Trophoblast cell (in vitro differentiated cells and primary cell): ENCODE measurements at regions not wholly inside any gene's neighbourhood (a gene's known extent, or its start where the extent isn't known, plus 50 kb on each side); places are given as distances from the start of the nearest gene placed in this dataset.

ENCODE experiments used
- DNase-seq, 2 donors: peaks; one replicate each; pipeline ENCODE4 v3.0.0-alpha.2; 2016
- H2AFZ ChIP-seq: 2 replicates; pipeline ENCODE4 v1.6.1; 2013; ENCODE audit warnings: low read length, moderate library complexity, mild to moderate bottlenecking; ENCODE audit not compliant: insufficient read depth, poor library complexity
- H2AK5ac ChIP-seq: 2 replicates; pipeline ENCODE4 v1.6.1; 2013; ENCODE audit warnings: mild to moderate bottlenecking, low read length
- H2BK120ac ChIP-seq: 2 replicates; pipeline ENCODE4 v1.6.1; 2013; ENCODE audit warnings: low read length, mild to moderate bottlenecking, moderate library complexity; ENCODE audit not compliant: insufficient read depth, poor library complexity
- H2BK12ac ChIP-seq: 2 replicates; pipeline ENCODE4 v1.6.1; 2013; ENCODE audit warnings: mild to moderate bottlenecking, low read length, moderate library complexity
- H2BK5ac ChIP-seq: 2 replicates; pipeline ENCODE4 v1.6.1; 2013; ENCODE audit warnings: low read length, low read depth, moderate library complexity, mild to moderate bottlenecking; ENCODE audit not compliant: poor library complexity
- H3K14ac ChIP-seq: 2 replicates; pipeline ENCODE4 v1.6.1; 2013; ENCODE audit warnings: mild to moderate bottlenecking, low read length
- H3K18ac ChIP-seq: 2 replicates; pipeline ENCODE4 v1.6.1; 2013; ENCODE audit warnings: mild to moderate bottlenecking, low read length
- H3K23ac ChIP-seq: 2 replicates; pipeline ENCODE4 v1.6.1; 2013; ENCODE audit warnings: low read length
- H3K27ac ChIP-seq: 2 replicates; pipeline ENCODE4 v1.5.1; 2013; ENCODE audit warnings: low read depth, mild to moderate bottlenecking, inconsistent platforms, low read length, moderate library complexity
- H3K27me3 ChIP-seq: 2 replicates; pipeline ENCODE4 v1.6.1; 2013; ENCODE audit warnings: inconsistent platforms, mild to moderate bottlenecking, low read length, moderate library complexity; ENCODE audit not compliant: insufficient read depth
- H3K36me3 ChIP-seq, 2 experiments: 1 replicate in 1 of 2; 2 replicates in 1 of 2; pipeline ENCODE4 v1.6.1; 2013; ENCODE audit warnings: low read length in 2 of 2, mild to moderate bottlenecking in 2 of 2, moderate library complexity in 1 of 2; ENCODE audit not compliant: insufficient read depth in 2 of 2, control insufficient read depth in 1 of 2
- H3K4ac ChIP-seq: 2 replicates; pipeline ENCODE4 v1.6.1; 2013; ENCODE audit warnings: low read depth, mild to moderate bottlenecking, low read length, moderate library complexity
- H3K4me1 ChIP-seq, 2 experiments: 1 replicate in 1 of 2; 2 replicates in 1 of 2; pipeline ENCODE4 v1.6.1; 2013; ENCODE audit warnings: low read length in 2 of 2, mild to moderate bottlenecking in 2 of 2, moderate library complexity in 1 of 2; ENCODE audit not compliant: insufficient read depth in 2 of 2, control insufficient read depth in 1 of 2
- H3K4me2 ChIP-seq: 2 replicates; pipeline ENCODE4 v1.6.1; 2013; ENCODE audit warnings: inconsistent platforms, mild to moderate bottlenecking, low read length, moderate library complexity
- H3K4me3 ChIP-seq: 2 replicates; pipeline ENCODE4 v1.5.1; 2013; ENCODE audit warnings: mild to moderate bottlenecking, low read depth, low read length, inconsistent platforms
- H3K79me1 ChIP-seq: one replicate; pipeline ENCODE4 v1.6.1; 2013; ENCODE audit warnings: low read length
- H3K79me2 ChIP-seq: 2 replicates; pipeline ENCODE4 v1.6.1; 2013; ENCODE audit warnings: low read length, mild to moderate bottlenecking; ENCODE audit not compliant: control insufficient read depth, insufficient read depth, poor library complexity
- H3K9ac ChIP-seq: 2 replicates; pipeline ENCODE4 v1.6.1; 2013; ENCODE audit warnings: mild to moderate bottlenecking, low read length
- H3K9me3 ChIP-seq: 2 replicates; pipeline ENCODE4 v1.6.1; 2013; ENCODE audit warnings: low read depth, mild to moderate bottlenecking, control low read depth, inconsistent platforms, low read length; ENCODE audit not compliant: insufficient read depth
- H4K12ac ChIP-seq: 2 replicates; pipeline ENCODE4 v1.6.1; 2013; ENCODE audit warnings: low read depth, mild to moderate bottlenecking, low read length, moderate library complexity
- H4K8ac ChIP-seq: 2 replicates; pipeline ENCODE4 v1.6.1; 2013; ENCODE audit warnings: low read depth, mild to moderate bottlenecking, low read length, moderate library complexity
- H4K91ac ChIP-seq: one replicate; pipeline ENCODE4 v1.6.1; 2013; ENCODE audit warnings: low read depth, mild to moderate bottlenecking, low read length, moderate library complexity
- WGBS: extraction: QIAGEN DNeasy Blood & Tissue Kit; methylation state at CpG from one replicate; pipeline ENCODE4 v1.1.7; 2013; ENCODE audit warnings: missing lambda C conversion rate; ENCODE audit not compliant: insufficient read length, insufficient coverage; ENCODE audit errors: extremely low coverage; 5-methylcytosine and 5-hydroxymethylcytosine counted together

DNA sequence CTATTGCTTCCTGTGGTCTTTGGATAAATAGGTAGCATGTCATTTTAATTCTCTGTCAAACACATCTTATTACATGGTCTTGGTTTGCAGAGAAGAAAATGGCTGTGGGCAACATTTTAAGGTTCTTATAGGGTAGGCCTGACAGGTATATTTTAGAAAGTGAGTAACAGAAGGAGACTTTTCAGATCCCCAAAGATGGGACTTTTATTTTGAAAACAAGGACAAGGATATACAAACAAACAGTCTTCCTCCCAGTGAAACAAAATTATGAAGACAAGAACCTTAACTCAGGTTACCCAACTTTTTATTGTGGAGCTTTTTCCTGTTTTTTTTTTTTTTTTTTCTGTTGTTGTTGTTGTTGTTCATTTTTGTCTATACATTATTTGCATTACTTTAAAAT lies 916.2 kb downstream of the NTRK3 start:
- no peaks in the 10 kb centered on the region for H3K79me2 ChIP-seq
- H2BK12ac ChIP-seq = no peak overlapping the region
- DNase-seq = no peak
- no peaks in the 10 kb centered on the region for H3K27me3 ChIP-seq
- no peak overlapping the region for H4K91ac ChIP-seq
- no peaks in the 10 kb centered on the region for H3K79me1 ChIP-seq
- no peak overlapping the region for H4K8ac ChIP-seq
- H3K9me3 ChIP-seq = no peaks in the 10 kb centered on the region
- H3K4me2 ChIP-seq = no peak overlapping the region
- H3K36me3 ChIP-seq = no peaks in the 10 kb centered on the region
- H3K23ac ChIP-seq = no peak overlapping the region
- H3K4ac ChIP-seq = no peak overlapping the region
- H2BK5ac ChIP-seq = no peak overlapping the region
- no peak overlapping the region for H2BK120ac ChIP-seq
- no peak overlapping the region for H3K14ac ChIP-seq
- no peaks in the 10 kb centered on the region for H3K4me1 ChIP-seq
- H2AK5ac ChIP-seq = no peak overlapping the region
- no peak overlapping the region for H3K27ac ChIP-seq
- no peak overlapping the region for H2AFZ ChIP-seq
- no peak overlapping the region for H4K12ac ChIP-seq
- H3K9ac ChIP-seq = no peak overlapping the region
- H3K4me3 ChIP-seq = no peak overlapping the region
- H3K18ac ChIP-seq = no peak overlapping the region

DNA sequence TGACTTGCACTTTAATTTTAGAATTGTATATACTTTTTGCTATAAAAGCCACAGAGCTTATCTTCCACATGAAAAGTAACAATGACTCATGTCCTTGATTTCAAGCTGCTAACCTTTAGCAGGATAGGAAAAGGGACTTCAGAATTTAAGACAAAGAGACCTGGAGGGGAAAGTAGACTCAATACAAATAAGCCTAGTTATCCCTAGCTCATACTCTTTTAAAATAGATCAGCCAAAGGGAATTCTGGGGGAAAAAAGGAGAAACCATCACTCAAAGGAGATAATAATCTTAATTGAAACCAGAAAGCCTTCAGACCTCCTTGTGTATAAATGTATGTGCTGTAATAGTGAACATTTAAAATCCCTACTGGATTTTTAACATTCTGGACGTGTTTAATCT lies 930.3 kb downstream of the NTRK3 start:
- Histone ChIP-seq H3K9me3 (no peaks in the 10 kb centered on the region), H2AK5ac (no peak overlapping the region), H3K4ac (no peak overlapping the region), H3K27me3 (no peaks in the 10 kb centered on the region), H2BK5ac (no peak overlapping the region), H2AFZ (no peak overlapping the region), H4K91ac (no peak overlapping the region), H3K9ac (no peak overlapping the region), H2BK120ac (no peak overlapping the region), H3K79me1 (no peaks in the 10 kb centered on the region), H3K4me3 (no peak overlapping the region), H3K4me1 (no peaks in the 10 kb centered on the region), H3K27ac (no peak overlapping the region), H3K4me2 (no peak overlapping the region), H3K18ac (no peak overlapping the region), H3K79me2 (no peaks in the 10 kb centered on the region), H3K36me3 (no peaks in the 10 kb centered on the region), H4K8ac (no peak overlapping the region), H2BK12ac (no peak overlapping the region), H4K12ac (no peak overlapping the region), H3K14ac (no peak overlapping the region), H3K23ac (no peak overlapping the region)
- WGBS = no CpG with 5 or more reads among the region's 1 CpG
- no peak for DNase-seq

DNA sequence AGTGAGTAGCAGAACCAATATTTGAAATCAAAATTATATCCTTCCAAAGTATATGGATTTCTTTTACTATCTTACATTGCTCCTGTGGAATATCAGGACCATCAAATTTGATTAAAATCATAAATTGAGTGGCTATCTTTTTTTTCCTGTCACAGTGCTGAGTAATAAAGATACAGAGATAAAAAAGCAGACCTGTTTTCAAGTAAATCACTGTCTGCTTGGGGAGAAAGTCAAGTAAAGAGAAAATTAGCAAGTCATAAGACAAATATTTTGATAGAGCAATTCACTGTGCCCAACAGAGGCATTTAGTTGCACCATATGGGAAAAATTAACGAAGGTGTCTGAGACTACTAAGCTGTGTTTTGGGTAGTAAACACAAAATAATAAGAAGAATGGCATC lies 933.7 kb downstream of the NTRK3 start:
- Histone ChIP-seq H3K27me3 (no peaks in the 10 kb centered on the region), H3K14ac (no peak overlapping the region), H3K9me3 (no peaks in the 10 kb centered on the region), H3K27ac (no peak overlapping the region), H3K4me2 (no peak overlapping the region), H4K8ac (no peak overlapping the region), H3K4me3 (no peak overlapping the region), H3K79me2 (no peaks in the 10 kb centered on the region), H3K9ac (no peak overlapping the region), H2BK120ac (no peak overlapping the region), H2AK5ac (no peak overlapping the region), H4K12ac (no peak overlapping the region), H3K36me3 (no peaks in the 10 kb centered on the region), H3K4ac (no peak overlapping the region), H3K23ac (no peak overlapping the region), H3K4me1 (no peaks in the 10 kb centered on the region), H2BK5ac (no peak overlapping the region), H4K91ac (no peak overlapping the region), H3K18ac (no peak overlapping the region), H2BK12ac (no peak overlapping the region), H3K79me1 (no peaks in the 10 kb centered on the region), H2AFZ (no peak overlapping the region)
- no CpG with 5 or more reads among the region's 1 CpG for WGBS
- no peak for DNase-seq

DNA sequence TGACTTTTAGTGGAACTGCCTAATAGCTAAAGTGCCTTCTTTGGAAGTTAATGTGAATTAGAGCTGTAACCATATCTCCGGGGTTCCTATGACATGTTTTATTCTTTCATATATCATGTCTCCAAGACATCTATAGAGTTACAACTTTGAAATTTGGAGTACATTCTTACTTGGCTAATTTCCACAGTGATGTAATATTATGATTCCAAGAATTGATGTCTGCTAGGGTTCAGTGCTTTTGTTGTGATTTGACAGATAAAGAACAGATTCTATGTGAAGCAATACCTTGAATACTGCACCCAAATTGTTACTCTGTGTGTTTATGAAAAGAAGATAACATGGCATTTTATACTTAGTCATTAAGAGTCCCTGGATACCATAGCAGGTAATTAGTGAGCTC lies 934.3 kb downstream of the NTRK3 start:
- Histone ChIP-seq H4K91ac (no peak overlapping the region), H2BK5ac (no peak overlapping the region), H3K4me2 (no peak overlapping the region), H2BK120ac (no peak overlapping the region), H3K23ac (no peak overlapping the region), H3K79me2 (no peaks in the 10 kb centered on the region), H2AFZ (no peak overlapping the region), H3K79me1 (no peaks in the 10 kb centered on the region), H3K9me3 (no peaks in the 10 kb centered on the region), H4K12ac (no peak overlapping the region), H2AK5ac (no peak overlapping the region), H3K14ac (no peak overlapping the region), H2BK12ac (no peak overlapping the region), H3K27ac (no peak overlapping the region), H3K4me3 (no peak overlapping the region), H3K18ac (no peak overlapping the region), H4K8ac (no peak overlapping the region), H3K4me1 (no peaks in the 10 kb centered on the region), H3K36me3 (no peaks in the 10 kb centered on the region), H3K9ac (no peak overlapping the region), H3K4ac (no peak overlapping the region), H3K27me3 (no peaks in the 10 kb centered on the region)
- WGBS = no CpG with 5 or more reads among the region's 1 CpG
- DNase-seq = no peak

DNA sequence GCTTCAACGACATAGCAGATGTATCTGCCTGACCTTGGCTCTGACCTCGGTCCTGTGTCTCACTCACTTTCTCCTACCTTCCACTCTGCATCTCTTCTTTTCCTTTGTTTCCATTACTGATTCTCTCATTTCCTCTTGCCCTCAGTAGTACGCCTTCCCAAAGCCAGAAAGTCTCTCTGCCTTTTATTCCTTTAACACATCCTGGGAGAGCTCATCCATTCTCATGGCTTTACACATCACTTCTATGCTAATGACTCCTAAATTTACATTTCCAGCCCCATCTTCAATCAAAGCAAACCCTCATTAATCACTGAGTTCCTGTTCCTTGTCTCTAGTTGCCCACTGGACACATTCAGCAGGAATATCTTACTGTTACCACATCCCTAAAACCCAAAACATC lies 938.6 kb downstream of the NTRK3 start:
- no peak overlapping the region for H3K14ac ChIP-seq
- no peak overlapping the region for H3K27ac ChIP-seq
- no peak overlapping the region for H3K18ac ChIP-seq
- no peaks in the 10 kb centered on the region for H3K4me1 ChIP-seq
- no peaks in the 10 kb centered on the region for H3K36me3 ChIP-seq
- DNase-seq = no peak
- H4K8ac ChIP-seq = no peak overlapping the region
- H3K23ac ChIP-seq = no peak overlapping the region
- no peak overlapping the region for H2BK12ac ChIP-seq
- no peak overlapping the region for H2BK120ac ChIP-seq
- H3K4me2 ChIP-seq = no peak overlapping the region
- H3K79me1 ChIP-seq = no peaks in the 10 kb centered on the region
- H3K4ac ChIP-seq = no peak overlapping the region
- no peak overlapping the region for H2BK5ac ChIP-seq
- no peak overlapping the region for H3K9ac ChIP-seq
- no peaks in the 10 kb centered on the region for H3K79me2 ChIP-seq
- no peaks in the 10 kb centered on the region for H3K9me3 ChIP-seq
- no peak overlapping the region for H2AK5ac ChIP-seq
- no peaks in the 10 kb centered on the region for H3K27me3 ChIP-seq
- H4K12ac ChIP-seq = no peak overlapping the region
- no peak overlapping the region for H3K4me3 ChIP-seq
- no CpG with 5 or more reads among the region's 3 CpGs for WGBS
- H4K91ac ChIP-seq = no peak overlapping the region
- H2AFZ ChIP-seq = no peak overlapping the region
